HepG2 (cell line): ENCODE measurements at regions not wholly inside any gene's neighbourhood (a gene's known extent, or its start where the extent isn't known, plus 50 kb on each side); places are given as distances from the start of the nearest gene placed in this dataset.

ENCODE experiments used
- ATAC-seq: fragments of 200-7000 bp; cut with Tn5 transposase; 3 replicates; pipeline ENCODE4 v1.9.1; 2020; ENCODE audit warnings: mild to moderate bottlenecking, moderate library complexity
- BruUV-seq: library from RNA; stranded (reverse); fragments of 400-500 nt; replicated peaks from 2 replicates; lab custom pipeline; 2021; lab: Mats Ljungman, UMichigan
- CTCF ChIA-PET: fragments of 300-600 bp; formaldehyde crosslinking; extraction: SDS; loops from one replicate; lab custom pipeline; 2021; ENCODE audit warnings: low total read pairs, inconsistent platforms, low intra/inter-chr PET ratio; lab: Yijun Ruan, JAX
- POLR2A ChIA-PET: fragments of 350-600 bp; sonication (Branson Sonifier 250); formaldehyde crosslinking; loops from one replicate; lab custom pipeline; 2020; ENCODE audit warnings: antibody characterized with exemption, inconsistent platforms; lab: Yijun Ruan, JAX
- DNase-seq: peaks from one replicate; pipeline ENCODE4 v3.0.0-alpha.2; 2015; ENCODE audit warnings: low spot score
- FAIRE-seq: peaks from 3 replicates; lab custom pipeline; 2011; peaks lifted over from hg19 to GRCh38; lab: Jason Lieb, UNC
- H2AFZ ChIP-seq: one replicate; pipeline ENCODE4 v1.6.1; 2011; ENCODE audit warnings: low read length, inconsistent platforms
- H3K27ac ChIP-seq: fragments of 300-600 bp; 3 replicates; pipeline ENCODE4 v1.8.0; 2011; ENCODE audit warnings: mixed run types, mild to moderate bottlenecking, mixed read lengths, low read length, inconsistent platforms; ENCODE audit not compliant: insufficient read depth; ENCODE audit errors: extremely low read length
- H3K27me3 ChIP-seq, 2 experiments: fragments of 200-600 bp in 1 of 2; 2 replicates in 1 of 2; 3 replicates in 1 of 2; pipeline versions ENCODE4 v1.6.0 to v1.8.0; 2011; ENCODE audit warnings: low read length in 2 of 2, mild to moderate bottlenecking in 2 of 2, moderate library complexity in 2 of 2, inconsistent platforms in 1 of 2; ENCODE audit not compliant: insufficient read depth in 2 of 2, control insufficient read depth in 1 of 2
- H3K36me3 ChIP-seq, 2 experiments: fragments of 200-600 bp in 1 of 2; replicated peaks in 1 of 2; 2 replicates in 1 of 2; 3 replicates in 1 of 2; pipeline versions ENCODE4 v1.5.1 to v1.8.0; 2011; ENCODE audit warnings: low read length in 2 of 2, inconsistent platforms in 1 of 2; ENCODE audit not compliant: insufficient read depth in 2 of 2, control insufficient read depth in 1 of 2
- H3K4me1 ChIP-seq: 2 replicates; pipeline ENCODE4 v1.5.1; 2012; ENCODE audit warnings: low read length, inconsistent platforms; ENCODE audit not compliant: insufficient read depth
- H3K4me2 ChIP-seq: 2 replicates; pipeline ENCODE4 v1.6.0; 2011; ENCODE audit warnings: low read depth, low read length, inconsistent platforms
- H3K4me3 ChIP-seq, 3 experiments: fragments of 200-600 bp in 1 of 3; sonication (generic), shearing (Covaris generic) in 1 of 3; replicated peaks in 1 of 3; 2 replicates each; pipeline ENCODE4 v1.5.1; 2011 to 2016; ENCODE audit warnings: low read length in 3 of 3, inconsistent platforms in 2 of 3, low read depth in 2 of 3, mild to moderate bottlenecking in 2 of 3, control low read depth in 1 of 3, mixed read lengths in 1 of 3; ENCODE audit not compliant: insufficient read depth in 1 of 3
- H3K79me2 ChIP-seq: one replicate; pipeline ENCODE4 v1.6.1; 2011; ENCODE audit warnings: low read length, inconsistent platforms; ENCODE audit not compliant: insufficient read depth
- H3K9ac ChIP-seq: 2 replicates; pipeline ENCODE4 v1.6.0; 2011; ENCODE audit warnings: mild to moderate bottlenecking, low read depth, low read length, inconsistent platforms; ENCODE audit not compliant: insufficient read depth
- H3K9me3 ChIP-seq: 2 replicates; pipeline ENCODE4 v1.5.1; 2012; ENCODE audit warnings: mild to moderate bottlenecking, low read length
- H4K20me1 ChIP-seq: 2 replicates; pipeline ENCODE4 v1.6.0; 2011; ENCODE audit warnings: inconsistent platforms, mild to moderate bottlenecking, low read length, moderate library complexity; ENCODE audit not compliant: insufficient read depth
- BORCS8-MEF2B ChIP-seq: sonication (generic); formaldehyde crosslinking; IDR thresholded peaks from 2 replicates; pipeline ENCODE4 v1.8.0; 2022; ENCODE audit warnings: mild to moderate bottlenecking, missing genetic modification reagents
- BRD4 ChIP-seq: sonication (generic); formaldehyde crosslinking; IDR thresholded peaks from 2 replicates; pipeline ENCODE4 v1.4.0; 2020; ENCODE audit warnings: missing genetic modification reagents
- CHD2 ChIP-seq: IDR thresholded peaks from 2 replicates; pipeline ENCODE4 v1.6.1; 2011; ENCODE audit warnings: low read depth, low read length, improper control_type of control experiment
- HDAC2 ChIP-seq: sonication (generic); formaldehyde crosslinking; IDR thresholded peaks from 2 replicates; pipeline ENCODE4 v1.4.0; 2020; ENCODE audit warnings: missing genetic modification reagents
- ONECUT2 ChIP-seq: sonication (generic); formaldehyde crosslinking; IDR thresholded peaks from 2 replicates; pipeline ENCODE4 v1.4.0; 2020; ENCODE audit warnings: missing genetic modification reagents
- PHB2 ChIP-seq: fragments of 450-650 bp; IDR thresholded peaks from 2 replicates; pipeline ENCODE4 v1.6.1; 2018; ENCODE audit not compliant: partially characterized antibody
- SNAI1 ChIP-seq: sonication (generic); formaldehyde crosslinking; IDR thresholded peaks from 2 replicates; pipeline ENCODE4 v1.5.0; 2020; ENCODE audit warnings: mild to moderate bottlenecking, missing genetic modification reagents, borderline replicate concordance
- STAT5B ChIP-seq: sonication (generic); formaldehyde crosslinking; IDR thresholded peaks from 2 replicates; pipeline ENCODE4 v1.4.0; 2020; ENCODE audit warnings: missing genetic modification reagents
- ZBTB42 ChIP-seq: sonication (generic); formaldehyde crosslinking; IDR thresholded peaks from 2 replicates; pipeline ENCODE4 v1.5.0; 2020; ENCODE audit warnings: mild to moderate bottlenecking, missing genetic modification reagents
- ZFP36 ChIP-seq: fragments of 150-350 bp; IDR thresholded peaks from 2 replicates; pipeline ENCODE4 v1.6.1; 2018; ENCODE audit warnings: borderline replicate concordance, low read length, low read depth; ENCODE audit not compliant: partially characterized antibody
- ZFP62 ChIP-seq: sonication (generic); formaldehyde crosslinking; IDR thresholded peaks from 2 replicates; pipeline ENCODE4 v1.4.0; 2020; ENCODE audit warnings: missing genetic modification reagents
- ZMYM2 ChIP-seq: sonication (generic); formaldehyde crosslinking; IDR thresholded peaks from 2 replicates; pipeline ENCODE4 v1.8.0; 2022; ENCODE audit warnings: mild to moderate bottlenecking, missing genetic modification reagents
- ZNF138 ChIP-seq: sonication (generic); formaldehyde crosslinking; IDR thresholded peaks from 2 replicates; pipeline ENCODE4 v1.5.0; 2020; ENCODE audit warnings: mild to moderate bottlenecking, low read depth, missing genetic modification reagents
- ZNF556 ChIP-seq: sonication (generic); formaldehyde crosslinking; IDR thresholded peaks from 2 replicates; pipeline ENCODE4 v1.4.0; 2020; ENCODE audit warnings: mild to moderate bottlenecking, missing genetic modification reagents, borderline replicate concordance
- ZNF615 ChIP-seq: sonication (generic); formaldehyde crosslinking; IDR thresholded peaks from 2 replicates; pipeline ENCODE4 v1.5.0; 2020; ENCODE audit warnings: mild to moderate bottlenecking, missing genetic modification reagents, borderline replicate concordance
- ZNF674 ChIP-seq: sonication (generic); formaldehyde crosslinking; IDR thresholded peaks from 2 replicates; pipeline ENCODE4 v1.5.0; 2020; ENCODE audit warnings: low read depth, mild to moderate bottlenecking, missing genetic modification reagents
- ZNF747 ChIP-seq: sonication (generic); formaldehyde crosslinking; IDR thresholded peaks from 2 replicates; pipeline ENCODE4 v1.8.1; 2023; ENCODE audit warnings: missing genetic modification reagents, mild to moderate bottlenecking, borderline replicate concordance
- WGBS: methylation state at CpG from one replicate; pipeline ENCODE4 v1.1.6; 2017; ENCODE audit warnings: low lambda C conversion rate; 5-methylcytosine and 5-hydroxymethylcytosine counted together
- in situ Hi-C: cut with HindIII; loops from 2 replicates; pipeline ENCODE4 v1.10.0; 2017; ENCODE audit warnings: low pct_unique_long_range_greater_than_20kb; ENCODE audit not compliant: extremely low pct_ligation_motif_present
- intact Hi-C: fragments of 100-400 bp; cut with micrococcal nuclease; formaldehyde crosslinking; loops from one replicate; pipeline ENCODE4 v1.10.0; 2022; ENCODE audit not compliant: unreplicated experiment
- TF ChIP-seq, protein P1 (sequence below): IDR thresholded peaks from 2 replicates; pipeline ENCODE4 v1.6.1; 2012; ENCODE audit warnings: low read depth, low read length, improper control_type of control experiment
- TF ChIP-seq, protein P2 (sequence below): sonication (generic); formaldehyde crosslinking; IDR thresholded peaks from 2 replicates; pipeline ENCODE4 v1.5.0; 2020; ENCODE audit warnings: mild to moderate bottlenecking, missing genetic modification reagents
- TF ChIP-seq, protein P3 (sequence below): sonication (generic); formaldehyde crosslinking; IDR thresholded peaks from 2 replicates; pipeline ENCODE4; 2020; ENCODE audit warnings: missing genetic modification reagents, mild to moderate bottlenecking, borderline replicate concordance

DNA sequence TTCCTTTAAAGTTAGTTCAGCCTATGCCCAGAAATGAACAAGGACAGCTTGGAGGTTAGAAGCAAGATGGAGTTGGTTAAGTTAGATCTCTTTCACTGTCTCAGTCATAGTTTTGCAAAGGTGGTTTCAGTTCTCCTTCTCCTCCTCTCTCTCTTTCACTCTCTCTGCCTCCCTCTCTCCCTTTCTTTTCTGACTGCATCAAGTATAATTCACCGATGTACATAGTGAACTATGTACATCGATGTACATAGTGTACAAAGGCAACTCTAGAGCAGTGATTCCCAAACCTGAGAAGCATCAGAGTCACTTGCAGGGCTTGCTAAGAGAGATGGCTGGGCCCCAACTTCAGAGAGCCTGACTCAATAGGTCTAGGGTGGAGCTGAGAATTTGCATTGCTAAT, 1259.7 kb downstream of the TYW1 start (continued):
- TF ChIP-seq ZNF674 (CRISPR knock-in tag) = no peak

DNA sequence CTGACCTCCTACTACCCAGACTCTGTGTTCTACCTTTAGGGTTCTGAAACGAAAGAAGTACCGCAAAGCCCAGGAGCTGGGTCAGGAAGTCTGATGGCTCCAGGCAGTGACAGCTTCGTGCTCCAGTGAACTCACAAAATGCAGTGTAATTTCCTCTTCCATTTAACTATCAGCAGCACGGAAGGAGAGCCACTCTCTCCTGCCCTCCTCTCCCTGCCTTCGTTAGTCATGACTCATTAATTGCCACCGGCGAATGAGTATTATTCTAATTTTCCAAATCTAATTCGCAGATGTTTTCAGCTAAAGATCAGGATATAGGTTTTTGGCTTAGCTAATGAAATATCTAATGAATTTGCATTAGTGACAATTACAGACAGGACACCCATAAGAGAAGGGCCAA, 1262.0 kb downstream of the TYW1 start:
- Histone ChIP-seq H3K36me3 (no peaks in the 10 kb centered on the region), H3K4me1 (no peaks in the 10 kb centered on the region), H3K79me2 (no peaks in the 10 kb centered on the region), H3K4me3 (no peak overlapping the region), H4K20me1 (no peaks in the 10 kb centered on the region), H3K4me2 (no peak overlapping the region), H3K27ac (no peak overlapping the region), H3K9ac (no peak overlapping the region), H3K9me3 (peaks cover 40% of the 10 kb centered on the region), H2AFZ (no peak overlapping the region), H3K27me3 (no peaks in the 10 kb centered on the region)
- ChIA-PET POLR2A (no interaction called here), CTCF (no interaction called here)
- intact Hi-C loops = no loop called here
- BruUV-seq = no TSS peak
- ATAC-seq = no peak
- in situ Hi-C loops = no loop called here
- 46% methylated on average over 8 of the region's 8 CpGs for WGBS
- no peak for DNase-seq
- no peak for FAIRE-seq
- no peak for TF ChIP-seq ZFP36
- TF ChIP-seq, protein P1, sequence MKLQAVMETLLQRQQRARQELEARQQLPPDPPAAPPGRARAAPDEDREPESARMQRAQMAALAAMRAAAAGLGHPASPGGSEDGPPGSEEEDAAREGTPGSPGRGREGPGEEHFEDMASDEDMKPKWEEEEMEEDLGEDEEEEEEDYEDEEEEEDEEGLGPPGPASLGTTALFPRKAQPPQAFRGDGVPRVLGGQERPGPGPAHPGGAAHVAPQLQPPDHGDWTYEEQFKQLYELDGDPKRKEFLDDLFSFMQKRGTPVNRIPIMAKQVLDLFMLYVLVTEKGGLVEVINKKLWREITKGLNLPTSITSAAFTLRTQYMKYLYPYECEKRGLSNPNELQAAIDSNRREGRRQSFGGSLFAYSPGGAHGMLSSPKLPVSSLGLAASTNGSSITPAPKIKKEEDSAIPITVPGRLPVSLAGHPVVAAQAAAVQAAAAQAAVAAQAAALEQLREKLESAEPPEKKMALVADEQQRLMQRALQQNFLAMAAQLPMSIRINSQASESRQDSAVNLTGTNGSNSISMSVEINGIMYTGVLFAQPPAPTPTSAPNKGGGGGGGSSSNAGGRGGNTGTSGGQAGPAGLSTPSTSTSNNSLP = no peak
- TF ChIP-seq STAT5B (CRISPR knock-in tag) = no peak
- TF ChIP-seq ZNF138 = no peak
- no peak for TF ChIP-seq BRD4
- no peak for TF ChIP-seq PHB2
- TF ChIP-seq HDAC2 (CRISPR knock-in tag) = no peak
- TF ChIP-seq, protein P2, sequence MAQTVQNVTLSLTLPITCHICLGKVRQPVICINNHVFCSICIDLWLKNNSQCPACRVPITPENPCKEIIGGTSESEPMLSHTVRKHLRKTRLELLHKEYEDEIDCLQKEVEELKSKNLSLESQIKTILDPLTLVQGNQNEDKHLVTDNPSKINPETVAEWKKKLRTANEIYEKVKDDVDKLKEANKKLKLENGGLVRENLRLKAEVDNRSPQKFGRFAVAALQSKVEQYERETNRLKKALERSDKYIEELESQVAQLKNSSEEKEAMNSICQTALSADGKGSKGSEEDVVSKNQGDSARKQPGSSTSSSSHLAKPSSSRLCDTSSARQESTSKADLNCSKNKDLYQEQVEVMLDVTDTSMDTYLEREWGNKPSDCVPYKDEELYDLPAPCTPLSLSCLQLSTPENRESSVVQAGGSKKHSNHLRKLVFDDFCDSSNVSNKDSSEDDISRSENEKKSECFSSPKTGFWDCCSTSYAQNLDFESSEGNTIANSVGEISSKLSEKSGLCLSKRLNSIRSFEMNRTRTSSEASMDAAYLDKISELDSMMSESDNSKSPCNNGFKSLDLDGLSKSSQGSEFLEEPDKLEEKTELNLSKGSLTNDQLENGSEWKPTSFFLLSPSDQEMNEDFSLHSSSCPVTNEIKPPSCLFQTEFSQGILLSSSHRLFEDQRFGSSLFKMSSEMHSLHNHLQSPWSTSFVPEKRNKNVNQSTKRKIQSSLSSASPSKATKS = no peak
- no peak for TF ChIP-seq ZFP62 (CRISPR knock-in tag)
- no peak for TF ChIP-seq ZMYM2
- TF ChIP-seq ZNF556 (CRISPR knock-in tag) = no peak
- no peak for TF ChIP-seq ZBTB42 (CRISPR knock-in tag)
- no peak for TF ChIP-seq ZNF747 (CRISPR knock-in tag)
- TF ChIP-seq SNAI1 = no peak
- no peak for TF ChIP-seq CHD2
- TF ChIP-seq, protein P3, sequence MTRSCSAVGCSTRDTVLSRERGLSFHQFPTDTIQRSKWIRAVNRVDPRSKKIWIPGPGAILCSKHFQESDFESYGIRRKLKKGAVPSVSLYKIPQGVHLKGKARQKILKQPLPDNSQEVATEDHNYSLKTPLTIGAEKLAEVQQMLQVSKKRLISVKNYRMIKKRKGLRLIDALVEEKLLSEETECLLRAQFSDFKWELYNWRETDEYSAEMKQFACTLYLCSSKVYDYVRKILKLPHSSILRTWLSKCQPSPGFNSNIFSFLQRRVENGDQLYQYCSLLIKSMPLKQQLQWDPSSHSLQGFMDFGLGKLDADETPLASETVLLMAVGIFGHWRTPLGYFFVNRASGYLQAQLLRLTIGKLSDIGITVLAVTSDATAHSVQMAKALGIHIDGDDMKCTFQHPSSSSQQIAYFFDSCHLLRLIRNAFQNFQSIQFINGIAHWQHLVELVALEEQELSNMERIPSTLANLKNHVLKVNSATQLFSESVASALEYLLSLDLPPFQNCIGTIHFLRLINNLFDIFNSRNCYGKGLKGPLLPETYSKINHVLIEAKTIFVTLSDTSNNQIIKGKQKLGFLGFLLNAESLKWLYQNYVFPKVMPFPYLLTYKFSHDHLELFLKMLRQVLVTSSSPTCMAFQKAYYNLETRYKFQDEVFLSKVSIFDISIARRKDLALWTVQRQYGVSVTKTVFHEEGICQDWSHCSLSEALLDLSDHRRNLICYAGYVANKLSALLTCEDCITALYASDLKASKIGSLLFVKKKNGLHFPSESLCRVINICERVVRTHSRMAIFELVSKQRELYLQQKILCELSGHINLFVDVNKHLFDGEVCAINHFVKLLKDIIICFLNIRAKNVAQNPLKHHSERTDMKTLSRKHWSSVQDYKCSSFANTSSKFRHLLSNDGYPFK = no peak
- no peak for TF ChIP-seq BORCS8-MEF2B (CRISPR knock-in tag)
- TF ChIP-seq ONECUT2 = no peak
- no peak for TF ChIP-seq ZNF615 (CRISPR knock-in tag)
